MM.1S (cell line): ENCODE measurements at regions not wholly inside any gene's neighbourhood (a gene's known extent, or its start where the extent isn't known, plus 50 kb on each side); places are given as distances from the start of the nearest gene placed in this dataset.

Experiments used
- DNase-seq: peaks from one replicate; pipeline ENCODE4 v3.0.0-alpha.2; 2015
- H2AFZ ChIP-seq: fragments of 300-600 bp; sonication (generic); 2 replicates; pipeline ENCODE4 v1.6.0; 2016; ENCODE audit warnings: antibody characterized with exemption, low read length
- H3F3A ChIP-seq: fragments of 300-600 bp; sonication (generic); 2 replicates; pipeline ENCODE4 v1.6.1; 2016; ENCODE audit warnings: mild to moderate bottlenecking, antibody characterized with exemption, low read length, moderate library complexity, mixed read lengths; ENCODE audit not compliant: insufficient read depth
- H3K27ac ChIP-seq: fragments of 300-600 bp; sonication (generic); 2 replicates; pipeline ENCODE4 v1.5.1; 2016; ENCODE audit warnings: mild to moderate bottlenecking, low read length
- H3K27me3 ChIP-seq: fragments of 300-600 bp; sonication (generic); replicated peaks from 2 replicates; pipeline ENCODE4 v1.6.0; 2016; ENCODE audit warnings: low read length; ENCODE audit not compliant: insufficient read depth
- H3K36me3 ChIP-seq: fragments of 300-600 bp; sonication (generic); replicated peaks from 2 replicates; pipeline ENCODE4 v1.6.1; 2016; ENCODE audit warnings: mild to moderate bottlenecking, low read length, mixed read lengths; ENCODE audit not compliant: insufficient read depth
- H3K4me1 ChIP-seq: fragments of 300-600 bp; sonication (generic); 2 replicates; pipeline ENCODE4 v1.6.1; 2016; ENCODE audit warnings: low read length, mixed read lengths
- H3K4me2 ChIP-seq: fragments of 300-600 bp; sonication (generic); 2 replicates; pipeline ENCODE4 v1.6.0; 2016; ENCODE audit warnings: low read depth, low read length
- H3K4me3 ChIP-seq: fragments of 300-600 bp; sonication (generic); 2 replicates; pipeline ENCODE4 v1.5.1; 2016; ENCODE audit warnings: low read length, mixed read lengths
- H3K79me2 ChIP-seq: fragments of 300-600 bp; sonication (generic); 2 replicates; pipeline ENCODE4 v1.6.1; 2016; ENCODE audit warnings: mixed run types, low read length, mixed read lengths
- H3K9ac ChIP-seq: fragments of 300-600 bp; sonication (generic); 2 replicates; pipeline ENCODE4 v1.6.1; 2016; ENCODE audit warnings: low read length, mixed read lengths
- H3K9me2 ChIP-seq: fragments of 300-600 bp; sonication (generic); replicated peaks from 2 replicates; pipeline ENCODE4 v1.6.1; 2016; ENCODE audit warnings: mild to moderate bottlenecking, low read length, mixed read lengths; ENCODE audit not compliant: insufficient read depth
- H3K9me3 ChIP-seq: fragments of 300-600 bp; sonication (generic); replicated peaks from 2 replicates; pipeline ENCODE4 v1.6.1; 2016; ENCODE audit warnings: mild to moderate bottlenecking, low read length, mixed read lengths; ENCODE audit not compliant: insufficient read depth
- H4K20me1 ChIP-seq: fragments of 300-600 bp; sonication (generic); 2 replicates; pipeline ENCODE4 v1.6.1; 2016; ENCODE audit warnings: mild to moderate bottlenecking, low read length, moderate library complexity, mixed read lengths; ENCODE audit not compliant: insufficient read depth
- CTCF ChIP-seq: fragments of 300-600 bp; sonication (generic); IDR thresholded peaks from 2 replicates; pipeline ENCODE4 v1.5.1; 2016; ENCODE audit warnings: antibody characterized with exemption, low read length, mixed read lengths
- EZH2 ChIP-seq: fragments of 300-600 bp; sonication (generic); optimal IDR thresholded peaks from 2 replicates; pipeline ENCODE3; 2017; ENCODE audit warnings: low read depth, mild to moderate bottlenecking, antibody characterized with exemption, low read length, mixed read lengths
- EZH2phosphoT487 ChIP-seq: fragments of 300-600 bp; sonication (generic); IDR thresholded peaks from 2 replicates; pipeline ENCODE4 v1.6.1; 2018; ENCODE audit warnings: antibody characterized with exemption, low read length

GRCh38 chr9:96023486-96023885 lies 148.0 kb downstream of the ERCC6L2 start:
- Histone ChIP-seq H3F3A (no peaks in the 10 kb centered on the region), H3K4me3 (no peak overlapping the region), H3K9me2 (no peaks in the 10 kb centered on the region), H3K79me2 (no peaks in the 10 kb centered on the region), H3K9me3 (no peaks in the 10 kb centered on the region), H3K27me3 (no peaks in the 10 kb centered on the region; the same call in 1 of the 2 replicates), H4K20me1 (no peaks in the 10 kb centered on the region), H2AFZ (no peak overlapping the region), H3K4me2 (no peak overlapping the region), H3K9ac (no peak overlapping the region), H3K36me3 (no peaks in the 10 kb centered on the region), H3K4me1 (no peaks in the 10 kb centered on the region), H3K27ac (no peak overlapping the region)
- TF ChIP-seq EZH2phosphoT487 (no peak), CTCF (no peak), EZH2 (no peak)
- no peak for DNase-seq

- no peak overlapping the region for H3K27ac ChIP-seq
- no peak for TF ChIP-seq EZH2
- H3K36me3 ChIP-seq, result no peaks in the 10 kb centered on the region
- no peak overlapping the region for H3K4me3 ChIP-seq
- no peak overlapping the region for H2AFZ ChIP-seq
- H3K9me2 ChIP-seq, result no peaks in the 10 kb centered on the region
- no peak for DNase-seq
- no peaks in the 10 kb centered on the region for H3K4me1 ChIP-seq
- H3K79me2 ChIP-seq, result no peaks in the 10 kb centered on the region
- no peaks in the 10 kb centered on the region; the same call in 1 of the 2 replicates for H3K27me3 ChIP-seq
- H4K20me1 ChIP-seq, result no peaks in the 10 kb centered on the region
- H3F3A ChIP-seq, result no peaks in the 10 kb centered on the region
- no peak overlapping the region for H3K9ac ChIP-seq
- no peak overlapping the region for H3K4me2 ChIP-seq
- H3K9me3 ChIP-seq, result no peaks in the 10 kb centered on the region
These were observed 147.1 kb downstream of the ERCC6L2 start for GRCh38 chr9:96022445-96023051.

GRCh38 chr9:96021551-96022444 lies 146.3 kb downstream of the ERCC6L2 start:
- no peak overlapping the region for H3K27ac ChIP-seq
- H3K79me2 ChIP-seq, result no peaks in the 10 kb centered on the region
- no peaks in the 10 kb centered on the region for H3K4me1 ChIP-seq
- H3K4me3 ChIP-seq, result peak overlapping the region; percentile 20; the same call in 1 of the 2 replicates
- no peak overlapping the region for H2AFZ ChIP-seq
- H3F3A ChIP-seq, result no peaks in the 10 kb centered on the region
- no peaks in the 10 kb centered on the region for H3K9me3 ChIP-seq
- no peaks in the 10 kb centered on the region; the same call in 1 of the 2 replicates for H3K27me3 ChIP-seq
- no peaks in the 10 kb centered on the region for H3K36me3 ChIP-seq
- DNase-seq, result no peak
- H3K9ac ChIP-seq, result no peak overlapping the region
- TF ChIP-seq EZH2phosphoT487 (no peak), CTCF (no peak), EZH2 (no peak)
- H4K20me1 ChIP-seq, result no peaks in the 10 kb centered on the region
- peak overlapping the region; percentile 18; the same call in 1 of the 2 replicates for H3K4me2 ChIP-seq
- H3K9me2 ChIP-seq, result no peaks in the 10 kb centered on the region
